NB4 (cell line): ENCODE measurements at regions not wholly inside any gene's neighbourhood (a gene's known extent, or its start where the extent isn't known, plus 50 kb on each side); places are given as distances from the start of the nearest gene placed in this dataset.

Source experiments
- CTCF ChIP-seq: IDR thresholded peaks from one replicate; pipeline ENCODE4 v1.5.1; 2012; ENCODE audit warnings: low read depth, low read length
- POLR2A ChIP-seq: IDR thresholded peaks from 2 replicates; pipeline ENCODE4 v1.6.1; 2011; ENCODE audit warnings: mild to moderate bottlenecking; ENCODE audit not compliant: insufficient read length; ENCODE audit errors: extremely low read depth
- TF ChIP-seq, protein P1 (sequence below): IDR thresholded peaks from 2 replicates; pipeline ENCODE4 v1.6.1; 2011; ENCODE audit warnings: low read depth, low read length

- no peak for TF ChIP-seq CTCF
- TF ChIP-seq, protein P1, sequence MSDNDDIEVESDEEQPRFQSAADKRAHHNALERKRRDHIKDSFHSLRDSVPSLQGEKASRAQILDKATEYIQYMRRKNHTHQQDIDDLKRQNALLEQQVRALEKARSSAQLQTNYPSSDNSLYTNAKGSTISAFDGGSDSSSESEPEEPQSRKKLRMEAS: no peak
- TF ChIP-seq POLR2A: no peak
Measured at GRCh38 chr5:143683459-143683858, 128.5 kb upstream of the HMHB1 start.
